Ishikawa (cell line): ENCODE measurements at regions not wholly inside any gene's neighbourhood (a gene's known extent, or its start where the extent isn't known, plus 50 kb on each side); places are given as distances from the start of the nearest gene placed in this dataset.

Experiments
- CEBPB ChIP-seq: IDR thresholded peaks from 2 replicates; pipeline ENCODE4 v1.6.1; 2012
- CREB1 ChIP-seq: IDR thresholded peaks from 2 replicates; pipeline ENCODE4 v1.6.1; 2012; ENCODE audit warnings: low read depth
- EGR1 ChIP-seq: IDR thresholded peaks from 2 replicates; pipeline ENCODE4 v1.6.1; 2012
- EP300 ChIP-seq: IDR thresholded peaks from 2 replicates; pipeline ENCODE4 v1.6.1; 2012; ENCODE audit warnings: borderline replicate concordance
- FOXM1 ChIP-seq: IDR thresholded peaks from 2 replicates; pipeline ENCODE4 v1.6.1; 2012; ENCODE audit warnings: low read depth, borderline replicate concordance
- NFIC ChIP-seq: IDR thresholded peaks from 2 replicates; pipeline ENCODE4 v1.6.1; 2012
- RAD21 ChIP-seq: IDR thresholded peaks from 2 replicates; pipeline ENCODE4 v1.6.1; 2012; ENCODE audit warnings: low read depth
- TAF1 ChIP-seq: IDR thresholded peaks from 2 replicates; pipeline ENCODE4 v1.6.1; 2012; ENCODE audit warnings: low read depth, mild to moderate bottlenecking
- TCF12 ChIP-seq: IDR thresholded peaks from 2 replicates; pipeline ENCODE4 v1.6.1; 2012; ENCODE audit warnings: low read depth
- TEAD4 ChIP-seq: IDR thresholded peaks from 2 replicates; pipeline ENCODE4 v1.6.1; 2012
- YY1 ChIP-seq: IDR thresholded peaks from 2 replicates; pipeline ENCODE4 v1.6.1; 2012; ENCODE audit warnings: low read depth
- ZBTB7A ChIP-seq: IDR thresholded peaks from 2 replicates; pipeline ENCODE4 v1.6.1; 2012; ENCODE audit warnings: low read depth
- TF ChIP-seq, protein P1 (sequence below): IDR thresholded peaks from 2 replicates; pipeline ENCODE4 v1.6.1; 2012; ENCODE audit warnings: low read depth, mild to moderate bottlenecking
- TF ChIP-seq, protein P2 (sequence below): IDR thresholded peaks from 2 replicates; pipeline ENCODE4 v1.6.1; 2012
- TF ChIP-seq, protein P3 (sequence below): IDR thresholded peaks from 2 replicates; pipeline ENCODE4 v1.6.1; 2012

- TF ChIP-seq RAD21 (no peak), CEBPB (no peak), FOXM1 (no peak), CREB1 (no peak), EGR1 (no peak), TEAD4 (no peak), TAF1 (no peak), EP300 (no peak), TCF12 (no peak), ZBTB7A (no peak), NFIC (no peak)
- TF ChIP-seq, protein P1, sequence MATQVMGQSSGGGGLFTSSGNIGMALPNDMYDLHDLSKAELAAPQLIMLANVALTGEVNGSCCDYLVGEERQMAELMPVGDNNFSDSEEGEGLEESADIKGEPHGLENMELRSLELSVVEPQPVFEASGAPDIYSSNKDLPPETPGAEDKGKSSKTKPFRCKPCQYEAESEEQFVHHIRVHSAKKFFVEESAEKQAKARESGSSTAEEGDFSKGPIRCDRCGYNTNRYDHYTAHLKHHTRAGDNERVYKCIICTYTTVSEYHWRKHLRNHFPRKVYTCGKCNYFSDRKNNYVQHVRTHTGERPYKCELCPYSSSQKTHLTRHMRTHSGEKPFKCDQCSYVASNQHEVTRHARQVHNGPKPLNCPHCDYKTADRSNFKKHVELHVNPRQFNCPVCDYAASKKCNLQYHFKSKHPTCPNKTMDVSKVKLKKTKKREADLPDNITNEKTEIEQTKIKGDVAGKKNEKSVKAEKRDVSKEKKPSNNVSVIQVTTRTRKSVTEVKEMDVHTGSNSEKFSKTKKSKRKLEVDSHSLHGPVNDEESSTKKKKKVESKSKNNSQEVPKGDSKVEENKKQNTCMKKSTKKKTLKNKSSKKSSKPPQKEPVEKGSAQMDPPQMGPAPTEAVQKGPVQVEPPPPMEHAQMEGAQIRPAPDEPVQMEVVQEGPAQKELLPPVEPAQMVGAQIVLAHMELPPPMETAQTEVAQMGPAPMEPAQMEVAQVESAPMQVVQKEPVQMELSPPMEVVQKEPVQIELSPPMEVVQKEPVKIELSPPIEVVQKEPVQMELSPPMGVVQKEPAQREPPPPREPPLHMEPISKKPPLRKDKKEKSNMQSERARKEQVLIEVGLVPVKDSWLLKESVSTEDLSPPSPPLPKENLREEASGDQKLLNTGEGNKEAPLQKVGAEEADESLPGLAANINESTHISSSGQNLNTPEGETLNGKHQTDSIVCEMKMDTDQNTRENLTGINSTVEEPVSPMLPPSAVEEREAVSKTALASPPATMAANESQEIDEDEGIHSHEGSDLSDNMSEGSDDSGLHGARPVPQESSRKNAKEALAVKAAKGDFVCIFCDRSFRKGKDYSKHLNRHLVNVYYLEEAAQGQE, result no peak
- TF ChIP-seq, protein P2, sequence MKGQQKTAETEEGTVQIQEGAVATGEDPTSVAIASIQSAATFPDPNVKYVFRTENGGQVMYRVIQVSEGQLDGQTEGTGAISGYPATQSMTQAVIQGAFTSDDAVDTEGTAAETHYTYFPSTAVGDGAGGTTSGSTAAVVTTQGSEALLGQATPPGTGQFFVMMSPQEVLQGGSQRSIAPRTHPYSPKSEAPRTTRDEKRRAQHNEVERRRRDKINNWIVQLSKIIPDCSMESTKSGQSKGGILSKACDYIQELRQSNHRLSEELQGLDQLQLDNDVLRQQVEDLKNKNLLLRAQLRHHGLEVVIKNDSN, result no peak
These were observed 1461.9 kb downstream of the MAT2B start for GRCh38 chr5:164967354-164967753.

GRCh38 chr5:164972973-164973372 lies 1467.6 kb downstream of the MAT2B start:
- TF ChIP-seq ZBTB7A, result no peak
- TF ChIP-seq NFIC, result no peak
- TF ChIP-seq, protein P2, result no peak
- TF ChIP-seq RAD21, result no peak
- TF ChIP-seq, protein P3, sequence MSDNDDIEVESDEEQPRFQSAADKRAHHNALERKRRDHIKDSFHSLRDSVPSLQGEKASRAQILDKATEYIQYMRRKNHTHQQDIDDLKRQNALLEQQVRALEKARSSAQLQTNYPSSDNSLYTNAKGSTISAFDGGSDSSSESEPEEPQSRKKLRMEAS, result no peak
- no peak for TF ChIP-seq FOXM1
- no peak for TF ChIP-seq EP300
- TF ChIP-seq TAF1, result no peak
- no peak for TF ChIP-seq EGR1
- no peak for TF ChIP-seq TEAD4

- TF ChIP-seq CEBPB (no peak), EGR1 (no peak), RAD21 (no peak), EP300 (no peak), CREB1 (no peak), TCF12 (no peak), TEAD4 (no peak), NFIC (no peak), YY1 (no peak), FOXM1 (no peak), ZBTB7A (no peak), TAF1 (no peak)
- TF ChIP-seq, protein P1, result no peak
- TF ChIP-seq, protein P3, result no peak
- TF ChIP-seq, protein P2, result no peak
These were observed 1470.6 kb downstream of the MAT2B start for GRCh38 chr5:164975986-164976385.

DNA sequence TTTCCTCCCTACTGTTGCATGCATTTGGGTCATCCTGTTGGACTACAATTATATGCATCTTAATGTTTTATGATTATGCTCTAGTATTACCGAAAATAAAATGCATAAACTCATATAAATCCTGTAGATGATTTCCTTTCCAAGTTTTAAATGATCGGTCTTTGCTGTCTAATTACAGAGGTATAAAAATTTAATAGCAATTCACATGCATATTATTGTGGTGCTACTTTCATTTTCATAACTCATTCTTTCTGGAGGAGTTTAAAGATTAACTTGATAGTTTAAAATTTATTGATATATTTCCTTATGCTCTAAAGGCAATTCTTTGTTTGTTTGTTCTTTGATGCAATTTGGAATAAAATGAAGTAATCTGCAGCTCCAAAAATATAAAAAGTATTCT lies 1475.1 kb downstream of the MAT2B start:
- TF ChIP-seq RAD21 (no peak), CREB1 (no peak), ZBTB7A (no peak), YY1 (no peak), CEBPB (no peak), TAF1 (no peak)
- TF ChIP-seq, protein P1, result no peak
- TF ChIP-seq, protein P2, result no peak
